GM19455 (cell line): ENCODE measurements at regions not wholly inside any gene's neighbourhood (a gene's known extent, or its start where the extent isn't known, plus 50 kb on each side); places are given as distances from the start of the nearest gene placed in this dataset.
"Not testable (repeated sequence)": the region's sequence is repeated elsewhere in the genome, so short reads cannot be mapped to it uniquely, and the experiment has no call there.

Experiments used
- ATAC-seq: cut with Tn5 transposase; IDR thresholded peaks from one replicate; pipeline ENCODE4 v1.9.1; 2021; ENCODE audit not compliant: unreplicated experiment

- no peak for ATAC-seq
Measured at GRCh38 chr10:28986117-28986792, 302.6 kb upstream of the LYZL1 start.

- ATAC-seq: no peak
Measured at GRCh38 chr10:28986856-28987255, 302.0 kb upstream of the LYZL1 start.

GRCh38 chr10:28987555-28988320 is 301.1 kb upstream of the LYZL1 start:
- ATAC-seq: no peak

GRCh38 chr10:28988980-28989379 is 299.9 kb upstream of the LYZL1 start:
- no peak for ATAC-seq

- ATAC-seq: no peak
Measured at GRCh38 chr10:28991333-28992270, 297.3 kb upstream of the LYZL1 start.

- ATAC-seq: no peak
Measured at GRCh38 chr10:28993056-28993455, 295.8 kb upstream of the LYZL1 start.

- ATAC-seq: no peak
Measured at GRCh38 chr10:28993861-28994260, 295.0 kb upstream of the LYZL1 start.

GRCh38 chr10:28994802-28995201 is 294.1 kb upstream of the LYZL1 start:
- ATAC-seq: not testable (repeated sequence)

- ATAC-seq: no peak
Measured at GRCh38 chr10:28995497-28995896, 293.4 kb upstream of the LYZL1 start.

GRCh38 chr10:28996345-28996744 is 292.5 kb upstream of the LYZL1 start:
- no peak for ATAC-seq

- no peak for ATAC-seq
Measured at GRCh38 chr10:28996947-28997551, 291.8 kb upstream of the LYZL1 start.

- ATAC-seq: no peak
Measured at GRCh38 chr10:28997734-28998133, 291.1 kb upstream of the LYZL1 start.

GRCh38 chr10:29001801-29002200 is 287.1 kb upstream of the LYZL1 start:
- no peak for ATAC-seq

GRCh38 chr10:29003014-29003413 is 285.9 kb upstream of the LYZL1 start:
- not testable (repeated sequence) for ATAC-seq

GRCh38 chr10:29005988-29006387 is 282.9 kb upstream of the LYZL1 start:
- no peak for ATAC-seq

GRCh38 chr10:29007370-29007747 is 281.5 kb upstream of the LYZL1 start:
- no peak for ATAC-seq

- ATAC-seq: no peak
Measured at GRCh38 chr10:29007748-29008610, 280.9 kb upstream of the LYZL1 start.

GRCh38 chr10:29009464-29009863 is 279.4 kb upstream of the LYZL1 start:
- no peak for ATAC-seq

- no peak for ATAC-seq
Measured at GRCh38 chr10:29011516-29011915, 277.4 kb upstream of the LYZL1 start.

GRCh38 chr10:29012926-29013554 is 275.8 kb upstream of the LYZL1 start:
- no peak for ATAC-seq
